OCI-LY7 (cell line): ENCODE measurements at regions not wholly inside any gene's neighbourhood (a gene's known extent, or its start where the extent isn't known, plus 50 kb on each side); places are given as distances from the start of the nearest gene placed in this dataset.

Experiments used
- EZH2phosphoT487 ChIP-seq: fragments of 200-600 bp; sonication (generic); IDR thresholded peaks from 2 replicates; pipeline ENCODE4 v1.6.1; 2018; ENCODE audit warnings: low read depth, borderline replicate concordance, mild to moderate bottlenecking, mixed run types, antibody characterized with exemption, low read length, moderate library complexity, mixed read lengths
- TF ChIP-seq, protein P1 (sequence below): fragments of 200-600 bp; sonication (generic); conservative IDR thresholded peaks from 2 replicates; pipeline ENCODE4 v1.5.1; 2014; ENCODE audit warnings: mild to moderate bottlenecking, antibody characterized with exemption, low read length, moderate library complexity, mixed read lengths

DNA sequence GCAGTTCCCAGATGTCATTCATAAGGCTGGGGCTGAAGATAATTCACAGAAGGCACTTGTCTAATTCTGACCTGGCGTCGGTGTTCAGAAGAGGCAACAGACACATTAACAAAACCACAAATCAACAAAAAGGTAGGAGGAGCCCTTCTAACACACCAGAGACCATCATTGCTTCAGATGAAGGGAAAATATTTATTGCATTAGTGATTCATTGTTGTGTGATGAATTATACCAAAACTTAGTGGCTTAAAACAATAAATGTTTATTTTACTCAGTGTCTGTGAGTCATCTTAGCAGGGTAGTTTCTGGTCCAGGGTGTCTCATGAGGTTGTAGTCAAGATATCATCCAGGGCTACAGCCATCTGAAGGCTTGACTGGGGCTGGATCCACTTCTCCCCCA, 91.3 kb upstream of the KIF2A start:
- TF ChIP-seq, protein P1, sequence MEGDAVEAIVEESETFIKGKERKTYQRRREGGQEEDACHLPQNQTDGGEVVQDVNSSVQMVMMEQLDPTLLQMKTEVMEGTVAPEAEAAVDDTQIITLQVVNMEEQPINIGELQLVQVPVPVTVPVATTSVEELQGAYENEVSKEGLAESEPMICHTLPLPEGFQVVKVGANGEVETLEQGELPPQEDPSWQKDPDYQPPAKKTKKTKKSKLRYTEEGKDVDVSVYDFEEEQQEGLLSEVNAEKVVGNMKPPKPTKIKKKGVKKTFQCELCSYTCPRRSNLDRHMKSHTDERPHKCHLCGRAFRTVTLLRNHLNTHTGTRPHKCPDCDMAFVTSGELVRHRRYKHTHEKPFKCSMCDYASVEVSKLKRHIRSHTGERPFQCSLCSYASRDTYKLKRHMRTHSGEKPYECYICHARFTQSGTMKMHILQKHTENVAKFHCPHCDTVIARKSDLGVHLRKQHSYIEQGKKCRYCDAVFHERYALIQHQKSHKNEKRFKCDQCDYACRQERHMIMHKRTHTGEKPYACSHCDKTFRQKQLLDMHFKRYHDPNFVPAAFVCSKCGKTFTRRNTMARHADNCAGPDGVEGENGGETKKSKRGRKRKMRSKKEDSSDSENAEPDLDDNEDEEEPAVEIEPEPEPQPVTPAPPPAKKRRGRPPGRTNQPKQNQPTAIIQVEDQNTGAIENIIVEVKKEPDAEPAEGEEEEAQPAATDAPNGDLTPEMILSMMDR, result no peak
- no peak for TF ChIP-seq EZH2phosphoT487
